HEK293T (cell line): ENCODE measurements at regions not wholly inside any gene's neighbourhood (a gene's known extent, or its start where the extent isn't known, plus 50 kb on each side); places are given as distances from the start of the nearest gene placed in this dataset.
A peak's percentile ranks its signal among the peaks of the same experiment; 100 is the strongest.

Experiments
- CTCF ChIA-PET: fragments of 350-600 bp; formaldehyde crosslinking; extraction: SDS; loops from one replicate; lab custom pipeline; 2021; ENCODE audit warnings: antibody characterized with exemption, inconsistent platforms; lab: Yijun Ruan, JAX
- POLR2A ChIA-PET: fragments of 350-600 bp; formaldehyde crosslinking; extraction: SDS; loops from one replicate; lab custom pipeline; 2020; ENCODE audit warnings: antibody characterized with exemption, inconsistent platforms; lab: Yijun Ruan, JAX
- DNase-seq: peaks from one replicate; pipeline ENCODE4 v3.0.0; 2012; ENCODE audit warnings: mixed read lengths; ENCODE audit errors: extremely low spot score
- ARNT ChIP-seq: fragments of 450-650 bp; IDR thresholded peaks from 2 replicates; pipeline ENCODE4 v1.6.1; 2017; ENCODE audit warnings: mild to moderate bottlenecking
- BHLHE40 ChIP-seq: fragments of 450-650 bp; IDR thresholded peaks from 2 replicates; pipeline ENCODE4 v1.6.1; 2016; ENCODE audit warnings: mild to moderate bottlenecking, moderate library complexity, borderline replicate concordance
- CTBP1 ChIP-seq: fragments of 450-650 bp; IDR thresholded peaks from 2 replicates; pipeline ENCODE4 v1.6.1; 2016; ENCODE audit warnings: borderline replicate concordance
- ELF4 ChIP-seq: fragments of 450-650 bp; IDR thresholded peaks from 2 replicates; pipeline ENCODE4 v1.6.1; 2017; ENCODE audit warnings: antibody characterized with exemption
- FOXA1 ChIP-seq: fragments of 450-650 bp; IDR thresholded peaks from 2 replicates; pipeline ENCODE4 v1.6.1; 2016; ENCODE audit warnings: mild to moderate bottlenecking
- FOXK2 ChIP-seq: fragments of 450-650 bp; IDR thresholded peaks from 2 replicates; pipeline ENCODE4 v1.6.1; 2016; ENCODE audit warnings: mild to moderate bottlenecking
- FOXM1 ChIP-seq: fragments of 450-650 bp; IDR thresholded peaks from 2 replicates; pipeline ENCODE4 v1.6.1; 2017; ENCODE audit warnings: mild to moderate bottlenecking, borderline replicate concordance
- HDGF ChIP-seq: fragments of 450-650 bp; IDR thresholded peaks from 2 replicates; pipeline ENCODE4 v1.6.1; 2017; ENCODE audit warnings: antibody characterized with exemption, borderline replicate concordance
- L3MBTL2 ChIP-seq: fragments of 450-650 bp; conservative IDR thresholded peaks from 2 replicates; pipeline ENCODE4 v1.6.1; 2016; ENCODE audit warnings: mild to moderate bottlenecking
- LEF1 ChIP-seq: fragments of 450-650 bp; IDR thresholded peaks from 2 replicates; pipeline ENCODE4 v1.6.1; 2017; ENCODE audit warnings: mild to moderate bottlenecking, borderline replicate concordance
- NFRKB ChIP-seq: fragments of 450-650 bp; IDR thresholded peaks from 2 replicates; pipeline ENCODE4 v1.6.1; 2016; ENCODE audit warnings: mild to moderate bottlenecking, moderate library complexity
- PKNOX1 ChIP-seq: fragments of 450-650 bp; IDR thresholded peaks from 2 replicates; pipeline ENCODE4 v1.6.1; 2016
- SP1 ChIP-seq: fragments of 450-650 bp; IDR thresholded peaks from 2 replicates; pipeline ENCODE4 v1.6.1; 2017
- SUZ12 ChIP-seq: fragments of 450-650 bp; IDR thresholded peaks from 2 replicates; pipeline ENCODE4 v1.6.1; 2016; ENCODE audit warnings: mild to moderate bottlenecking
- TARDBP ChIP-seq: fragments of 450-650 bp; IDR thresholded peaks from 2 replicates; pipeline ENCODE4 v1.6.1; 2016
- ZNF384 ChIP-seq: fragments of 450-650 bp; IDR thresholded peaks from 2 replicates; pipeline ENCODE4 v1.6.1; 2016

DNA sequence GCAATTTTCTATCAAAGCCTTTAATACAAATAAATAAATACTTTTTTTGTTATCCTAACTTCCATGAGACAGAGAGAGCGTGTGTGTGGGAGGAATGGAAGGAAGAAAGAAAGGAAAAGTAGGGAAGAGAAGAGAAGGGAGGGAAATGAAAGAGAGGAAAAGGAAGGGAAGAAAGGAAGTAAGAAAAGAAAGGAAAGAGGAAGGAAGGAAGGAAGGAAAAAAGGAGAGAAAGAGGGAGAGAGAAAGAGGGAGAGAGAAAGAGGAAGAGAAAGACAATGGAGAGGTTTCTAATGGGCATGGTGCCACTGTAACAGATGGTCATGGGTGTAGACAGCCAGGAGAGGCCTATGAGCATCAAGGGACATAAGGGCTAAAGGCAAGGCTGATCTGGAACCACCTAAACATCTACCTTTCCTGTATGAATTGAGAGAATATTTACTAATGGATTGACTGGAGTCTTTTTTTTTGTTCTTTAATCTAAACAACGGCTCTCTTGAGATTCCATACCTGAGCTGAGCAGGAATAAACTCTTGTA lies 234.9 kb downstream of the PTPRC start:
- TF ChIP-seq FOXK2 = no peak
- TF ChIP-seq FOXM1 = no peak
- no peak for TF ChIP-seq TARDBP
- no peak for TF ChIP-seq PKNOX1
- no peak for TF ChIP-seq NFRKB
- no peak for TF ChIP-seq CTBP1
- TF ChIP-seq SUZ12 = no peak
- TF ChIP-seq BHLHE40 = no peak
- TF ChIP-seq ARNT = no peak
- TF ChIP-seq ZNF384 = no peak
- no peak for TF ChIP-seq L3MBTL2
- no peak for TF ChIP-seq HDGF
- no peak for DNase-seq

DNA sequence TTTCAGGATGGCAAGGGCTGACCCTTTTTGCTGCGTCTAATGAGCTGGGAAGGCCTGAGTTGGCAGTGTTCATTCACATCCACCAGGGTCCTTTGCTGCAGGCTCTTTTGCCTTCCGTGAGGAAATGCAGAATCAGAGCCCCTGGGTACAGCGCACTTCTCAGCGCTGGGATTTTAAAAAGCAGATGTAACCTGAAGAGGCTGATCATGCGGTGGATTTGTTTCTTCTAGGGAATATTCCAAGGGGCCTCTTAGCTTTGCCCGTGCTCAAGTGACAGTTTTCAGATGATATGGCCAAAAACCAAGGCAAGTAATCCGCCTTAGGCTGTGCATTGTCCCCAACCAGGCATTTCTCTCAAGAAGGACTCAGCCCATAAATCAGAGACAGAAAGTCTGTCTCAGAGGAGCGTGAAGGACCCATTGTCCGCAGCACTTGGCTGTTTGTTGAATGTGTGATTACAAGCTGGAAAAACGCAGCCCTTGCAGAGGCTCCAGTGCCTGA lies 237.6 kb downstream of the PTPRC start:
- CTCF ChIA-PET = interaction anchor here (0.6 kb wide), 1 partner anchor 1796 kb away, joined by 3 read pairs; no protein-coding TSS in a partner anchor
- TF ChIP-seq FOXA1 (no peak), PKNOX1 (peak; percentile 90)
- peak; percentile 48 for DNase-seq
- POLR2A ChIA-PET = no interaction called here

More for the DNA sequence above, 234.9 kb downstream of the PTPRC start:
- ChIA-PET CTCF (no interaction called here), POLR2A (no interaction called here)

DNA sequence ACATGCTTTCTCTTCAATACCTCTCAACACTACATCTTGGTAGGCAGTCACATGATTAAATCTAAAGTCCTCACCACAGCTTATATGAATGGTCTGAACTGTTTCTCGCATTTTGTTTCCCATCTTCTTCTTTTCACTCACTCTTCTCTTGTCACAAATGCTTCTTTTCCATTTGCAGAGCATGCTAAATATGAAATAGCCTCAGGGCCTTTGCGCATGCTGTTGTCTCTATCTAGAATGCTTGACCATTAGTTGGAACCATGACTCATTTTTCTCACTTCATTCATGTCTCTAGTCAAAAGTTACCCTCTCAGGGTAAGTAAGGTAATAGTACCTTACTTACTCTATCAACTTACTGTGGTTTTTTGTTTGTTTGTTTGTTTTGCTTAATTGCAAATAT lies 239.7 kb downstream of the PTPRC start:
- TF ChIP-seq PKNOX1 (no peak), CTBP1 (no peak), NFRKB (no peak), SUZ12 (no peak)
- CTCF ChIA-PET = no interaction called here
- DNase-seq = no peak
- POLR2A ChIA-PET = no interaction called here

- no peak for TF ChIP-seq NFRKB
- TF ChIP-seq FOXA1 = no peak
- TF ChIP-seq LEF1 = no peak
- ChIA-PET CTCF (no interaction called here), POLR2A (no interaction called here)
- no peak for DNase-seq
These were observed 241.0 kb downstream of the PTPRC start for GRCh38 chr1:198879711-198880306.

GRCh38 chr1:198880397-198880796 lies 241.6 kb downstream of the PTPRC start:
- ChIA-PET CTCF (no interaction called here), POLR2A (no interaction called here)
- DNase-seq = no peak
- TF ChIP-seq ELF4 = no peak
- TF ChIP-seq ZNF384 = no peak
- no peak for TF ChIP-seq BHLHE40
- TF ChIP-seq FOXK2 = no peak
- TF ChIP-seq HDGF = no peak
- TF ChIP-seq SP1 = no peak

GRCh38 chr1:198880818-198881597 lies 242.2 kb downstream of the PTPRC start:
- ChIA-PET POLR2A (no interaction called here), CTCF (no interaction called here)
- DNase-seq = no peak
- TF ChIP-seq NFRKB (no peak), HDGF (no peak), FOXA1 (no peak), SP1 (no peak), PKNOX1 (no peak), ARNT (no peak), L3MBTL2 (no peak), CTBP1 (no peak), SUZ12 (no peak), LEF1 (no peak), ZNF384 (no peak), BHLHE40 (no peak), TARDBP (no peak), FOXK2 (no peak), FOXM1 (no peak), ELF4 (no peak)
